ENCODE measurements at regions not wholly inside any gene's neighbourhood (a gene's known extent, or its start where the extent isn't known, plus 50 kb on each side); places are given as distances from the start of the nearest gene placed in this dataset.

- TF ChIP-seq CTCF (IDR thresholded peaks at IDR 0.05) (no peak), POLR2A (IDR thresholded peaks at IDR 0.05) (no peak), POLR2AphosphoS5 (IDR thresholded peaks at IDR 0.05) (no peak), EP300 (IDR thresholded peaks at IDR 0.05) (no peak)
Measured at GRCh38 chr3:193901007-193901406, 234.9 kb upstream of the HES1 start.

All from suprapubic skin (tissue), 4 donors.